ENCODE measurements at regions not wholly inside any gene's neighbourhood (a gene's known extent, or its start where the extent isn't known, plus 50 kb on each side); places are given as distances from the start of the nearest gene placed in this dataset.

- intact Hi-C loops (cut with DNase I) = no loop called here
Observed at GRCh38 chr19:34305221-34306083, 51.1 kb downstream of the GARRE1 start.

GRCh38 chr19:34306213-34306661 lies 51.9 kb downstream of the GARRE1 start:
- intact Hi-C loops (cut with DNase I) = no loop called here
- no peak for DNase-seq (ENCODE audit: low spot score)

More at GRCh38 chr19:34305221-34306083, 51.1 kb downstream of the GARRE1 start:
- DNase-seq (ENCODE audit: low spot score) = no peak

DNA sequence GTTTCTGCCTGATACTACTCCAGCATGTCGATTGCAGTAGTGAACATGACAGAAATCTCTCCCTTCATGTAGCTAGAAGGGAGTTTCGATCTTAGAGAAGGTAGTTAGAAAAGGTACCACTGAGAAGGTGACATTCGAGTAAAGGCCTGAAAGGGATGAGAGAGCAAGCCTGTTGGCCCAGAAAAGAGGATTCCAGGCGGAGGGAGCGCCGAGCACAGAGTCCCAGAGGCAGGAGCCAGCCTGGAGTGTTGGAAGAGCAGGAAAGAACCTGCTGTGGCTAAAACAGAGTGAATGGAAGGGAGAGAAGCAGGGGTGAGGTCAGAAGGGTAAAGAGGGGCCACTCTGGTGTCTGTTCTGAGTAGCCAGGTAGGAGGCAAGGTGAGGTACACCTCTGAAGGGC lies 52.5 kb downstream of the GARRE1 start:
- intact Hi-C loops (cut with DNase I) = no loop called here
- DNase-seq (ENCODE audit: low spot score) = no peak

DNA sequence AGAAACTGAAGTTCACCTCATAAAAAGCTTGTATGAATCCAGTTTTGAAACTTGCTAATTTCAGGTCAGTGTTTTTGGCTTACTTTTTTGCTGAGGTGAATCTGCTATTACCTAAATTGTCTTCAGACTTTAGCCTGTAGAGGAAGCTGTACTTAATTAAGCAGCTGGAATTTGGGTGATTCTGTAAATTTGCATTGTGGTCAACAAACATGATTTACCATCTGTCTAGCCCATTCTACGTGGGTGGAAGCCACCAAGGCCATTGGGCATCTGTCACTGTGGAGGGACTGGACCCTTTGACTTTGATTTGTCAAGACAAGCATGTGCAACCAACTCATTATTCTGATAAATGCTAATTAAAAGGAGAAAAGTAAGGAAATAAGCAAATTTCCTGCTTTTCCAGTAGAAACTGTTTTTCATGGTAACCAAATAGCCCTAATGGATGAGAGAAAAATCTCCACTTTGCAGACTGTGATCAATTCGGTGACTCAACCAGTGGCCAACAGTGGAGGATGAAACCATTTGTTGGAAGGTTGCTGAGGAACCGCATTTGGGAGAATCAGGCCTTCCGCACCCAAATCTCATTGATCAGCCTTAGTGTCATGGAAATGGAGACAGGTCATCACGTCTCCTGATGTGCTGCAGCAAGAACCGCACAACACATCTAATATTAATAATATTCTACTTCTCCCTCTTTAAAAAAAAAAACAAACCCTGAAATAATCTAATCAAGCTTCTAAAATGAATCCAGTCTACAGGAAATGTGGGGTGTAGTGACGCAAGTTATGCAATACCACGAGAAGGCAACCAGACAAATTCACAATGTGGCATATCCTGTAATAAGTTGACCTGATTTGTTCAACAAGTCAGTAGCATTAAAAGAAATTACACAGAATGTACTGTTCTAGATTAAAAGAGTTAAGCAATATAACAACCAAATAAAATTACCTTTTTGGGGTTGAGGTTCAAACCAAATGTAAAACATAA lies 54.3 kb downstream of the GARRE1 start:
- DNase-seq (ENCODE audit: low spot score) = no peak
- intact Hi-C loops (cut with DNase I) = no loop called here

DNA sequence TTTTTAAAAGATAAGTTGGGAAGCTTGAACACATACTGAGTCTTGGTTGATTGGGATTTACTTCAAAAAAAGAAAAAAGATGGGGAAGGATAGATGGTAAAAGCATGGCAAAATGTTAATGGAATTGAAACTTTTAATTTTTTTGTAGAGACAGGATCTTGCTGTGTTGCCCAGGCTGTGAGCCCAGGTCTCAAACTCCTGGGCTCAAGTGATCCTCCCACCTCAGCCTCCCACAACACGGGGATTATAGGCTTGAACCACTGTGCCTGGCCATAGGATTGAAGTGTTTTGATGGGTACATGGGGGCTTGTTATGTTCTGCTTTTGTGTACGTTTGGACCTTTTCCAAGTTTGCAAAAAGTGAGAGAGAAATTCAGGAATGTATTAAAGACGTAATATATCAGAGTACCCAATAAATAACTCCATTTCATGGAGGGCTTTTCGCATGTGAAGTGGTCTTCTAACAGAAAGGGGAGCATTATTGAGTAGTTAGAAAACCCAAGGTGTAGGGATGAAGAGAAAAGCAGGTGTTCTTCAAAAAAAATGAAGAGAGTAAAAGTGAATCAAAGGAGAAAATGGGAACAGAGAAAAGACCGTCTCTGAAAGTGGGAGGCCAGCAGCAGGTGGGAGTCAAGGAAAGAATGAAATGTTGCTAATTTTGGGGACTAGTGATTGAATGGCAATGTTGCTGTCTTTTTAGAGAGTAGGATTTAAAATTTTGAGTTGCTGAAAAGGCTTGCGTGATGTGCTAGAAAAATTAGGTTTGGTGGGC lies 55.2 kb downstream of the GARRE1 start:
- no peak for DNase-seq (ENCODE audit: low spot score)
- intact Hi-C loops (cut with DNase I) = no loop called here

DNA sequence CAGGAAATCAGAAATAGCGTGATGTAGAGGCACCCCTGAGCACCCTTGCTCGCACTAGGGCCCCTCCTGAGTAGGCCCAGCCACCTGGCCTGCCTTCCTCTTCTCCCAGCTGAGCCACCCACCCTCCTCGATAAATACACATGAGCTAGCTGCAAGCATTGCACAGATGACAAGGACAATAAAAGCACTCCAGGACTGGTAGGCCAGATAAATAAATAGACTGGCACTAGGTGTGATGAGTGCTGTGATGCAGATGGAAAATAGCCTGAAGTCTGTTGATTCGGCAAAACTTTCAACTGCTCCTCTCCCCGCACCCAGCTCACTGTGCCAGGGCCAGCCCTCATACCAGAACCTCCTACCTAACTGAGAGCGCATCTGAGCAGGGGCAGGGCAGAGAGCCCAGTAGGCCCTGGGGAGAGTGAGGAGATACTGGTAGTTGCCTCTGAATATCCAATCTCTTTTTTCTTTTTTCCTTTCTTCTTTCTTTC lies 54.5 kb upstream of the GPI start:
- intact Hi-C loops (cut with DNase I) = no loop called here
- DNase-seq (ENCODE audit: low spot score) = no peak

DNA sequence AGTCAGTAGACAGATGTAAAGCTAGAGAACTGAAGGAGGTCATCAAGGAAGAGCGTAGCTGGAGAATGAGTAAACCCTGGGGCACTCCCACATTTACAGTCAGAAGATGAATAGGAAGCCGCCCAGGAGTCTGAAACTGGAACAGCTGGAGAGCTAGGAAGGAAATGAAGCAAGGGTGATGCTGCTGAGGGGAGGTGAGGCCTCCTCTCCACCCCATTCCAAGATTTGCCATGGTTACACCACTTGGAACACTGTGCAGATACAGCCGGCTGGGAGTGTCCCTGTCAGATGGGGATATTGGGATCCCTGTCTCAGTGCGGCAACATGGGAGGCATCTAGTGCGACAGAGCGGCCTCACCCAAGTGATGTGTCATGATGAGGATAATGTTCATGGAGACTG lies 51.8 kb upstream of the GPI start:
- DNase-seq (ENCODE audit: low spot score) = no peak
- intact Hi-C loops (cut with DNase I) = no loop called here

GRCh38 chr19:34314437-34315313 lies 50.3 kb upstream of the GPI start:
- no peak for DNase-seq (ENCODE audit: low spot score)
- intact Hi-C loops (cut with DNase I) = loop anchor here (5.0 kb wide), 1 partner anchor 42 kb away; no protein-coding TSS in a partner anchor
